ENCODE measurements at regions not wholly inside any gene's neighbourhood (a gene's known extent, or its start where the extent isn't known, plus 50 kb on each side); places are given as distances from the start of the nearest gene placed in this dataset.

GRCh38 chr4:30460818-30461217 lies 259.4 kb upstream of the PCDH7 start:
- TF ChIP-seq POLR2A (IDR thresholded peaks at IDR 0.05; ENCODE audit: low read length) = no peak

GRCh38 chr4:30461218-30461617 lies 259.0 kb upstream of the PCDH7 start:
- no peak for DNase-seq
- TF ChIP-seq GATA1 (IDR thresholded peaks at IDR 0.05; ENCODE audit: low read depth, low read length) (no peak), POLR2A (IDR thresholded peaks at IDR 0.05; ENCODE audit: low read length) (no peak)

More at GRCh38 chr4:30460818-30461217, 259.4 kb upstream of the PCDH7 start:
- no peak for DNase-seq

GRCh38 chr4:30462445-30463090 lies 257.6 kb upstream of the PCDH7 start:
- DNase-seq = no peak
- TF ChIP-seq POLR2A (IDR thresholded peaks at IDR 0.05; ENCODE audit: low read length) (no peak), GATA1 (IDR thresholded peaks at IDR 0.05; ENCODE audit: low read depth, low read length) (no peak)

GRCh38 chr4:30471861-30472260 lies 248.3 kb upstream of the PCDH7 start:
- DNase-seq = no peak
- TF ChIP-seq GATA1 (IDR thresholded peaks at IDR 0.05; ENCODE audit: low read depth, low read length) (no peak), POLR2A (IDR thresholded peaks at IDR 0.05; ENCODE audit: low read length) (no peak)

- TF ChIP-seq GATA1 (IDR thresholded peaks at IDR 0.05; ENCODE audit: low read depth, low read length) (no peak), POLR2A (IDR thresholded peaks at IDR 0.05; ENCODE audit: low read length) (no peak)
- DNase-seq = no peak
These were observed 246.9 kb upstream of the PCDH7 start for GRCh38 chr4:30473225-30473624.

- TF ChIP-seq POLR2A (IDR thresholded peaks at IDR 0.05; ENCODE audit: low read length) = no peak
- DNase-seq = no peak
These were observed 224.9 kb upstream of the PCDH7 start for GRCh38 chr4:30495251-30495650.

GRCh38 chr4:30495651-30496310 lies 224.4 kb upstream of the PCDH7 start:
- no peak for DNase-seq
- TF ChIP-seq GATA1 (IDR thresholded peaks at IDR 0.05; ENCODE audit: low read depth, low read length) (no peak), POLR2A (IDR thresholded peaks at IDR 0.05; ENCODE audit: low read length) (no peak)

- no peak for DNase-seq
- TF ChIP-seq GATA1 (IDR thresholded peaks at IDR 0.05; ENCODE audit: low read depth, low read length) (no peak), POLR2A (IDR thresholded peaks at IDR 0.05; ENCODE audit: low read length) (no peak)
These were observed 208.4 kb upstream of the PCDH7 start for GRCh38 chr4:30511751-30512150.

- no peak for DNase-seq
- TF ChIP-seq POLR2A (IDR thresholded peaks at IDR 0.05; ENCODE audit: low read length) = no peak
- no peak for TF ChIP-seq GATA1 (IDR thresholded peaks at IDR 0.05; ENCODE audit: low read depth, low read length)
These were observed 202.0 kb upstream of the PCDH7 start for GRCh38 chr4:30518211-30518610.

GRCh38 chr4:30525662-30526315 lies 194.4 kb upstream of the PCDH7 start:
- TF ChIP-seq GATA1 (IDR thresholded peaks at IDR 0.05; ENCODE audit: low read depth, low read length) (no peak), POLR2A (IDR thresholded peaks at IDR 0.05; ENCODE audit: low read length) (no peak)
- no peak for DNase-seq

- no peak for TF ChIP-seq POLR2A (IDR thresholded peaks at IDR 0.05; ENCODE audit: low read length)
- no peak for TF ChIP-seq GATA1 (IDR thresholded peaks at IDR 0.05; ENCODE audit: low read depth, low read length)
- DNase-seq = no peak
These were observed 184.9 kb upstream of the PCDH7 start for GRCh38 chr4:30535255-30535654.

GRCh38 chr4:30536231-30536630 lies 183.9 kb upstream of the PCDH7 start:
- TF ChIP-seq POLR2A (IDR thresholded peaks at IDR 0.05; ENCODE audit: low read length) (no peak), GATA1 (IDR thresholded peaks at IDR 0.05; ENCODE audit: low read depth, low read length) (no peak)
- DNase-seq = no peak

GRCh38 chr4:30537456-30537855 lies 182.7 kb upstream of the PCDH7 start:
- no peak for DNase-seq
- TF ChIP-seq POLR2A (IDR thresholded peaks at IDR 0.05; ENCODE audit: low read length) (no peak), GATA1 (IDR thresholded peaks at IDR 0.05; ENCODE audit: low read depth, low read length) (no peak)

GRCh38 chr4:30538794-30539193 lies 181.4 kb upstream of the PCDH7 start:
- TF ChIP-seq POLR2A (IDR thresholded peaks at IDR 0.05; ENCODE audit: low read length) = no peak
- TF ChIP-seq GATA1 (IDR thresholded peaks at IDR 0.05; ENCODE audit: low read depth, low read length) = no peak
- no peak for DNase-seq

GRCh38 chr4:30543057-30543456 lies 177.1 kb upstream of the PCDH7 start:
- TF ChIP-seq GATA1 (IDR thresholded peaks at IDR 0.05; ENCODE audit: low read depth, low read length) (no peak), POLR2A (IDR thresholded peaks at IDR 0.05; ENCODE audit: low read length) (no peak)
- DNase-seq = no peak
